Mucosa of descending colon (tissue), 3 donors: ENCODE measurements at regions not wholly inside any gene's neighbourhood (a gene's known extent, or its start where the extent isn't known, plus 50 kb on each side); places are given as distances from the start of the nearest gene placed in this dataset.

Experiments used
- ATAC-seq: fragments of 200-7000 bp; cut with Tn5 transposase; one replicate; pipeline ENCODE4 v1.9.1; 2020; ENCODE audit warnings: mild to moderate bottlenecking, moderate library complexity
- DNase-seq, 3 donors: peaks; one replicate each; pipeline ENCODE4 v3.0.0-alpha.2; 2020
- H3K36me3 ChIP-seq: fragments of 200-600 bp; one replicate; pipeline ENCODE4 v1.8.0; 2021; ENCODE audit warnings: low read depth, mild to moderate bottlenecking
- H3K4me1 ChIP-seq: fragments of 200-600 bp; one replicate; pipeline ENCODE4 v1.8.0; 2021; ENCODE audit warnings: low read depth, mild to moderate bottlenecking
- H3K4me3 ChIP-seq: fragments of 200-600 bp; one replicate; pipeline ENCODE4 v1.8.0; 2021; ENCODE audit warnings: mild to moderate bottlenecking
- H3K9me3 ChIP-seq: fragments of 200-600 bp; one replicate; pipeline ENCODE4 v1.8.0; 2021; ENCODE audit warnings: mild to moderate bottlenecking
- intact Hi-C, 2 donors: fragments of 100-400 bp; cut with DNase I in 1 of 2; cut with micrococcal nuclease in 1 of 2; formaldehyde crosslinking; loops; one replicate each; pipeline versions ENCODE4 v1.11.0 to v1.11.1; 2022; cut with DNase I, micrococcal nuclease
- TF ChIP-seq, protein P1 (sequence below): fragments of 200-600 bp; IDR thresholded peaks from one replicate; pipeline ENCODE4 v1.8.0; 2022; ENCODE audit warnings: antibody characterized with exemption, mild to moderate bottlenecking
- donor health status: DM: no; HTN: no; CAD: no; lungs with moderate emphysema.
- donor health status: DM: no; HTN: no; CAD: no.
- donor health status: DM: no; HTN: yes; CAD: no.

DNA sequence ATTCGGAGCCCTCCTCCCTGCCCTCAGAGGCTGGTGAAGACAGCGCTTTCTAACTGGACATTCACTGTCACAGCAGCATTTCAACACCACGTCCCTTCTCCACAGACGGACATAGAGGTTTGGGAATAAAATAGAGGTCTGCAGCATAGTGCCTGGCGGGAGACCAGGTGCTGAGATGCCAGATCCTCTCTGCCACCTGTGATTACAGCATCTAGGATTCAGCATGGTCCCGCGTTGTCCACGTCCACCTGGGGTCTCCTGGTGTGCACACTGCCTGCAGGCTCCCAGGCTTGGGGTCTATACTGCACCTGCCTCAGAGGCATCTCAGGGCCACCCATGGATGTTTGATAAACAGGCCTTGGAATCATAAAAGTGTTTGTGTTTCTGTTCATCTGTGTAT, 175.5 kb downstream of the TMEM18 start:
- no peak overlapping the region for H3K4me3 ChIP-seq
- no peaks in the 10 kb centered on the region for H3K4me1 ChIP-seq
- ATAC-seq (no peak), DNase-seq (no peak)
- intact Hi-C loops, result no loop called here
- no peaks in the 10 kb centered on the region for H3K36me3 ChIP-seq
- TF ChIP-seq, protein P1, sequence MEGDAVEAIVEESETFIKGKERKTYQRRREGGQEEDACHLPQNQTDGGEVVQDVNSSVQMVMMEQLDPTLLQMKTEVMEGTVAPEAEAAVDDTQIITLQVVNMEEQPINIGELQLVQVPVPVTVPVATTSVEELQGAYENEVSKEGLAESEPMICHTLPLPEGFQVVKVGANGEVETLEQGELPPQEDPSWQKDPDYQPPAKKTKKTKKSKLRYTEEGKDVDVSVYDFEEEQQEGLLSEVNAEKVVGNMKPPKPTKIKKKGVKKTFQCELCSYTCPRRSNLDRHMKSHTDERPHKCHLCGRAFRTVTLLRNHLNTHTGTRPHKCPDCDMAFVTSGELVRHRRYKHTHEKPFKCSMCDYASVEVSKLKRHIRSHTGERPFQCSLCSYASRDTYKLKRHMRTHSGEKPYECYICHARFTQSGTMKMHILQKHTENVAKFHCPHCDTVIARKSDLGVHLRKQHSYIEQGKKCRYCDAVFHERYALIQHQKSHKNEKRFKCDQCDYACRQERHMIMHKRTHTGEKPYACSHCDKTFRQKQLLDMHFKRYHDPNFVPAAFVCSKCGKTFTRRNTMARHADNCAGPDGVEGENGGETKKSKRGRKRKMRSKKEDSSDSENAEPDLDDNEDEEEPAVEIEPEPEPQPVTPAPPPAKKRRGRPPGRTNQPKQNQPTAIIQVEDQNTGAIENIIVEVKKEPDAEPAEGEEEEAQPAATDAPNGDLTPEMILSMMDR, result no peak
- H3K9me3 ChIP-seq, result no peaks in the 10 kb centered on the region

DNA sequence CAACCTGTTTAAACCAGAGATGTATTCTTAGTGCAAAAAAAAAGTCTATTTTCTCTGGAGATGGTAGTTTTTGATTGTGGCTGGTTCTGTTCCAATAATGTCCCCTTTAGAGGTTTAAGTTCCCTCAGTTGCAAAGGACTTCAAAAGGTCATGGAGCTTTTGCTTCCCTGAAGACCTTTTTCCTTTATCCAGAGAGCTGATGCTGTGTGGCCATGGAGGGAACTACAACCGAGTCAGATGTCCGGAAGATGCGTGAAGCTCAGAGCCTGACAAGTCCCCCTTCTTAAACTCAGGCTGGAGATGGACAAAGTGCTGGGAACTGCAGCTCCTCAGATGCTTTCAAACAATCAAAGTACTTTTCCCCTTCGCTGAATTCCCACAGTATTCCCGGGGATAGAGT, 176.1 kb downstream of the TMEM18 start:
- no peak overlapping the region for H3K4me3 ChIP-seq
- DNase-seq, result no peak

DNA sequence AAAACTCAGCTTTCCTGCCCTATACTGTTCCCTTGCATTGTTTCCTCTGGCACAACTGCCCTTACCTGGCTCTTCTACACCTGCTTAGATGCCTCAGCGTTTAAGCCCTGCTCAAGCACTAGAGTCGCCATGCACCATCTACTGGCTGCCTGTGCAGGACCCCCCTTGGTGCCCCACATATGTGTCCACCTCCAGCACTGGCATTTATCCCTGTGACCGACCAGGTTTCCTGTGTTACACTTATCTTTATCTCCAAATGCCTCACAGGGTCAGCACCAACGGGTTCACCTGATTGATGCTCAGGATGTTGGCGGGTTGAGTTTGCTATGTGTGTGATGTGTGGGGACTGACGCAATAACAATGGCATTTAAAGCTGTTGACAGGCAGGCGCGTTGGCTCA, 177.5 kb downstream of the TMEM18 start:
- DNase-seq, result no peak
- Histone ChIP-seq H3K9me3 (no peaks in the 10 kb centered on the region), H3K4me3 (no peak overlapping the region), H3K4me1 (no peaks in the 10 kb centered on the region), H3K36me3 (no peaks in the 10 kb centered on the region)
- TF ChIP-seq, protein P1, result no peak
- intact Hi-C loops, result no loop called here
- no peak for ATAC-seq

More for the DNA sequence above, 176.1 kb downstream of the TMEM18 start:
- H3K4me1 ChIP-seq, result no peaks in the 10 kb centered on the region
- intact Hi-C loops, result no loop called here
- no peak for ATAC-seq
- no peaks in the 10 kb centered on the region for H3K9me3 ChIP-seq
- TF ChIP-seq, protein P1, result no peak
- H3K36me3 ChIP-seq, result no peaks in the 10 kb centered on the region

DNA sequence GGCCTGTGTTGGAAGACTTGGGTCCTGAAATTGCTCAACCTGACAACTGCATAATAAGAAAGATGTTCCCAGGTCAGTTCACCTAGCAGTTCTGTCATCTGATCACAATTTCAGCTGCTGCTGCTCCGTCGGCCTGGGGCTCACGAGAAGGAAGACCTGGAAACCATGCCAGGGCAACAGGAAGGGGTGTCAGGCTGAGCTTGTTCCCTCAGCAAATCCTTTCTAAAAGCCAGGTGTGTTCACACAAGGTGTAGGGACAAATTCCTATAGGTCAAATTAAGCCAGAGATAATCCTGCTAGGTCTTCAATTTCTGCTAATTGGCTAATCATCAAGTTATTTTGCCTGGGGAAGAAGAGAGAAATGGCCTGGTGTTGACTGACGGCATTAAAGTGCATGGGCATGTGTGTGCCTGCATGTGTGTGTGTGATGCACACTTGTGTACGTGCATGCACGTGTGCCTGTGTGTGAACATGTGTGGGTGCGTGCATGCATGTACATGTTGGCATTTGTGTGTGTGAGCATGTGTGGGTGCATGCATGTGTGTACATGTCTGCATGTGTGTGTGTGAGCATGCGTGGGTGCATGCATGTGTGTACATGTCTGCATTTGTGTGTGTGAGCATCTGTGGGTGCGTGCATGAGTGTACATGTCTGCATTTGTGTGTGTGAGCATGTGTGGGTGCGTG, 178.6 kb downstream of the TMEM18 start:
- intact Hi-C loops, result no loop called here
- H3K36me3 ChIP-seq, result no peaks in the 10 kb centered on the region
- no peaks in the 10 kb centered on the region for H3K4me1 ChIP-seq
- H3K9me3 ChIP-seq, result no peaks in the 10 kb centered on the region
- DNase-seq (no peak), ATAC-seq (no peak)
- TF ChIP-seq, protein P1, result no peak
- no peak overlapping the region for H3K4me3 ChIP-seq

DNA sequence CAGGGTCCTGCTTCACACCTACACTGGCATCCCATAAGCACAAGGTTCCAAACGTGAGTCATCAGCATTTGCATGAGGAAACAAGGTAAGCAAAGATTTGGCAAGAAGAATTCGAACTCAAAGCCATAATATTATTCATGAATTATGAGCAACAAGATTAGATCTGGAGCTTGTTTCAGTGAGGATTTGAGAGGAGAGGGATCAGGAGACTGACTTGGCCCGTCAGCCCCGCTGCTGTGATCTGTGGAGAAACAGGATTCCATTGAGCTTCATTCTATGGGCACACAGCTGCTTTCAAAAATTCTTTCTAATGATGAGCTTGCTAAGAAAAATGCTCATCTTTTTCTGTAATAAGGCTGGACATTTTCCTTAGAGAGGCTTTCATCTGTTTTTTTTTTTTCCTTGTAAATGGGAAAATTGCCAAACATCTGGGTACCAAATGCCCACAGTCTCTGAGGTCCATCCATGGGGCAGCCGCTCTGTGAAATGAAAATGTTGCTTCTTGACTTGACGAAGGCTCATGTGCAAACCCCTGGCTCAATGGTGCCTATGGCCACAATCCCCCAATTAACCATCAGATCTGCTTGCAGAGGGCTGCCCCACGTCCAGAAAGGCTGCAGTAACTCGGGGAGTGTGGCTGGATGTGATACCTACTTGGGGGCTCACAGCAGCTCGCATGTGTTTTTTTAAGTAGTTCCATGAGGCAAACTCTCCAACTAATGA, 179.3 kb downstream of the TMEM18 start:
- H3K4me1 ChIP-seq, result no peaks in the 10 kb centered on the region
- no peaks in the 10 kb centered on the region for H3K36me3 ChIP-seq
- TF ChIP-seq, protein P1, result no peak
- no peak overlapping the region for H3K4me3 ChIP-seq
- ATAC-seq (no peak), DNase-seq (no peak)
- intact Hi-C loops, result no loop called here
- H3K9me3 ChIP-seq, result no peaks in the 10 kb centered on the region
